ENCODE measurements at regions not wholly inside any gene's neighbourhood (a gene's known extent, or its start where the extent isn't known, plus 50 kb on each side); places are given as distances from the start of the nearest gene placed in this dataset.

DNA sequence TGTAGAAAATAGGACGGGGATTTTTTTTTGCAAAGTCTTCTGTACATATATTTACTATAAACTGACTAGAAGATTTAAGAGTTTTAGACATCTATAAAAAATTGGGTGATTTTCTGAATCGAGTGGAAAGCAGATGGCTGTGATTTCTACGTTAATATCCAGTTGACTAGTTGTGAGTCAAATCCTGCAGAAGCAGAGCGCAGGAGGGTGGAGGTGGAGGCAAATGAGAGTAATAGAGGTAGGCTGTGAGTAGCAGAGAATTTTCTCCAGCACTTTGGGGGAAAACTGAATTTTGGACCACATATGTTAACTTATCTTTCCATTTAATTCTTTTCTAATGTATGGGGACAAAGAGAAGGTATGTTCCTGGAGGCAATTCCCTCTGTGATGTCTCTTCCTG lies 82.1 kb upstream of the SOX3 start:
- DNase-seq (no peak), ATAC-seq (no peak)
- Histone ChIP-seq H3K36me3 (replicated peaks in 1 of 2; ENCODE audit: insufficient read depth in 1 of 2, low read depth in 2 of 2) (no peaks in the 10 kb centered on the region), H3K4me1 (no peaks in the 10 kb centered on the region), H3K9me3 (no peaks in the 10 kb centered on the region), H3K4me3 (no peak overlapping the region), H3K27ac (no peak overlapping the region), H3K27me3 (no peaks in the 10 kb centered on the region)
- TF ChIP-seq CTCF (IDR thresholded peaks at IDR 0.05), result no peak
- TF ChIP-seq POLR2A (IDR thresholded peaks at IDR 0.05), result no peak
- intact Hi-C loops (cut with DNase I), result no loop called here
- 63 to 67% methylated on average over 4 of the region's 4 CpGs for WGBS, 2 donors

GRCh38 chrX:140580478-140580877 lies 75.6 kb upstream of the SOX3 start:
- Histone ChIP-seq H3K4me3 (no peak overlapping the region), H3K27ac (no peak overlapping the region), H3K36me3 (replicated peaks in 1 of 2; ENCODE audit: insufficient read depth in 1 of 2, low read depth in 2 of 2) (no peaks in the 10 kb centered on the region), H3K9me3 (no peaks in the 10 kb centered on the region), H3K4me1 (no peaks in the 10 kb centered on the region), H3K27me3 (peaks cover 0 to 3% of the 10 kb centered on the region in 2 donors)
- ATAC-seq (no peak), DNase-seq (no peak)
- intact Hi-C loops (cut with DNase I), result no loop called here
- WGBS, 2 donors, result 45 to 50% methylated on average over 1 to 4 of the region's 5 CpGs
- TF ChIP-seq POLR2A (IDR thresholded peaks at IDR 0.05) (no peak), CTCF (IDR thresholded peaks at IDR 0.05) (no peak)

DNA sequence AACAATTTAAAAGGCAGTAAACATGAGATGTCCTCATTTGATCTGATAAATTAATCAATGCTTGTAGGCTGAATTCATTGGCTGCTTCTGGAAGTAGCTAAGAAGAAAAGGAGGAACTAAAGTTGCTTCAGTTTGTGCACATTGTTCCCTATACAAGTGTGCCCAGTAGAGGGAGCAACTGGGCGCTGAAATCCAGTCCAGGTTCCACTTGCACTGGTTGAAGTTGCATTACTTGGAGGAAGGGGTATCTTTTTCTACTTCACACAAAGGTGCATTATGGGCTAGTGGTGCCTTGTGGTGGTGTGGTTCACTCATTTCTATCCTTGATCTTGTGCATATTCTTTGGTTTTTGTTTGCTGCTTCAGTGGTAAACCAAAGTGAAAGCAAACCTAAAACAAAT lies 67.9 kb upstream of the SOX3 start:
- no peaks in the 10 kb centered on the region for H3K36me3 ChIP-seq (replicated peaks in 1 of 2; ENCODE audit: insufficient read depth in 1 of 2, low read depth in 2 of 2)
- intact Hi-C loops (cut with DNase I), result no loop called here
- H3K27me3 ChIP-seq, result peaks cover 0 to 3% of the 10 kb centered on the region in 2 donors
- H3K27ac ChIP-seq, result no peak overlapping the region
- 0% methylated on average over 1 of the region's 1 CpG for WGBS, 2 donors
- no peaks in the 10 kb centered on the region for H3K9me3 ChIP-seq
- no peak overlapping the region for H3K4me3 ChIP-seq
- no peak for TF ChIP-seq POLR2A (IDR thresholded peaks at IDR 0.05)
- peak; percentile 18 to 54 (median 33) for TF ChIP-seq CTCF (IDR thresholded peaks at IDR 0.05)
- peak; percentile 22 to 61 (median 31) for DNase-seq
- no peaks in the 10 kb centered on the region for H3K4me1 ChIP-seq
- ATAC-seq, result no peak

GRCh38 chrX:140563893-140564292 lies 59.0 kb upstream of the SOX3 start:
- no peaks in the 10 kb centered on the region for H3K9me3 ChIP-seq
- 37 to 58% methylated on average over 1 of the region's 1 CpG for WGBS, 2 donors
- H3K27ac ChIP-seq, result no peak overlapping the region
- no peak for ATAC-seq
- no peak overlapping the region for H3K4me3 ChIP-seq
- DNase-seq, result no peak
- intact Hi-C loops (cut with DNase I), result no loop called here
- no peaks in the 10 kb centered on the region for H3K36me3 ChIP-seq (replicated peaks in 1 of 2; ENCODE audit: insufficient read depth in 1 of 2, low read depth in 2 of 2)
- TF ChIP-seq CTCF (IDR thresholded peaks at IDR 0.05), result no peak
- no peak for TF ChIP-seq POLR2A (IDR thresholded peaks at IDR 0.05)
- no peaks in the 10 kb centered on the region for H3K27me3 ChIP-seq
- no peaks in the 10 kb centered on the region for H3K4me1 ChIP-seq
